GM19467 (cell line): ENCODE measurements at regions not wholly inside any gene's neighbourhood (a gene's known extent, or its start where the extent isn't known, plus 50 kb on each side); places are given as distances from the start of the nearest gene placed in this dataset.

Experiments
- ATAC-seq: cut with Tn5 transposase; IDR thresholded peaks from one replicate; pipeline ENCODE4 v1.9.1; 2021; ENCODE audit warnings: mild to moderate bottlenecking, moderate library complexity; ENCODE audit not compliant: unreplicated experiment

DNA sequence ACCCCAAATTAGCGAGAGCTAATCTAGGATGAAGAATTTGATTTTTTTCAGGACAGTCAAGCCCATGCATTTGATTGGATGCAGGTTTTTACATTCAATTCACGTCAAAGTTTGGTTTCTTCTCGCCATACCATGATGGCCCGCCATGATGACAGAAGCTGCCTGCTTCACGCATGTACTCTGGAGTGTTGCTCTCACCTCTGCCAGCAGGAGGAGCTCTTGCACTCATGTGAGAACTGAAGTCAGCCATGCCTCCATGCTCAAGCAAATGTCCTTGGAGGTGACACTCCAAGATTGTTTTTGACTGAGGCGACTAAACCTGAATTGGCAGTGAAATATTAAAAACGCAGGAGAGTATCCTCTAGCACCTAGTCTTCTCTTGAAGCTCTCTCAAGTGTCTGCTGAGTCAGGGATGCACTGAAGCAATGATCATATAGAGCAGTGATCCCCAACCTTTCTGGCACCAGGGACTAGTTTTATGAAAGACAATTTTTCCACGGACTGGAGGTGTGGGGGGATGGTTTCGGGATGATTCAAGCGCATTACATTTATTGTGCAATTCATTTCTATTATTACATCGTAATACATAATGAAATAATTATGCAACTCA lies 120.9 kb downstream of the SAMMSON start:
- peak; percentile 99 for ATAC-seq

DNA sequence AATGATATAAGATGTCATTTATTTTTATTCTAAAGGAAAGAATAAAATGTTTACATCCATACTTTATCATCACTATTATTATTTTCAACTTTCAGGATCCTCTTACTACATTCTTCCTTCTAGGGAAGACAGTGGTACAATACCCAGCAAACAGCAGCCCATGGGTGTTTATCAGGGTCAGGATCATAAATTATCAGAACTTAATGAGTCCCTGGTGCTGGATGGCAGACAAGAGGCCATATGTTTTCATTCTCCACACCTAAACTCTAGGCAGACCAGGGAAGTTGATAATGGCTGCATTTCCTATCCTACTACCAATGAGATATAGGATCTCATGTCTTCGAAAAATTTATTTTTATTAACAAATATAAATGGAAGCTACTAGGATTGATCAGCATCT lies 127.7 kb downstream of the SAMMSON start:
- no peak for ATAC-seq

DNA sequence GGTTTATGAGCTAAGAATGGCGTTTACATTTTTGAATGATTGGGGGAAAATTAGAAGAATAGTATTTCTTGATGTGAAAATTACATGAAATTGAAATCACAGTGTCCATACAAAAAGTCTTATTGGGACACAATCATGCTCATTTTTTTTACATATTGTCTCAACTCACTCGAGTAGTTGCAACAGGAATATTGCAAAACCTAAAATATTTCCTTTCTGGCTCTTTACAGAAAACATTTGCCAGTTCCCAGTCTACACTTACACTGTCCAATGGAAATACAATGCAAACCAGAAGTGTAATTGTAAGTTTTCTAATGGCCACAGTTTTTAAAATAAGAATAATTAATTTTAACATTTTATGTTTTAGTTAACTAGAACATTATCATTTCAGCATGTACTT lies 137.8 kb downstream of the SAMMSON start:
- ATAC-seq, result no peak

DNA sequence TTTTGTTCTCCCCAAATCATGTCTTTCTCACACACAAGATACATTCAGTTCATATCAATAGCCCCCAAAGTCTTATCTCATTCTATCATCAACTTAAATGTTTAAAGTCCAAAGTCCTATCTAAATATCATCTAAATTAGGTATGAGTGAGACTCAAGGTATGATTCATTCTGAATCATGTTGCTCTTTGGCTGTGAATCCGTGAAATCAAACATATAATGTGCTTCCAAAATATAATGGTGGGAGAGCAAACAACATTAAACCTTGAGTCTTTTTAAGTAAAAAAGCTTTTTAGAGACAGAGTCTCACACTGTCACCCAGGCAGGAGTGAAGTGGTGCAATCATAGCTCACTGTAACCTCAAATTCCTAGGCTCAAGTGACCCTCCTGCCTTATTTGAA lies 139.1 kb downstream of the SAMMSON start:
- ATAC-seq, result no peak
